NOMO-1 treated with DMSO at 0.1 percent for 48 hours (cell line): ENCODE measurements at regions not wholly inside any gene's neighbourhood (a gene's known extent, or its start where the extent isn't known, plus 50 kb on each side); places are given as distances from the start of the nearest gene placed in this dataset.
"Not testable (repeated sequence)": the region's sequence is repeated elsewhere in the genome, so short reads cannot be mapped to it uniquely, and the experiment has no call there.

Experiments used
- DNase-seq: peaks from one replicate; lab custom pipeline; 2025; ENCODE audit not compliant: unreplicated experiment; lab: John Stamatoyannopoulos, UW

DNA sequence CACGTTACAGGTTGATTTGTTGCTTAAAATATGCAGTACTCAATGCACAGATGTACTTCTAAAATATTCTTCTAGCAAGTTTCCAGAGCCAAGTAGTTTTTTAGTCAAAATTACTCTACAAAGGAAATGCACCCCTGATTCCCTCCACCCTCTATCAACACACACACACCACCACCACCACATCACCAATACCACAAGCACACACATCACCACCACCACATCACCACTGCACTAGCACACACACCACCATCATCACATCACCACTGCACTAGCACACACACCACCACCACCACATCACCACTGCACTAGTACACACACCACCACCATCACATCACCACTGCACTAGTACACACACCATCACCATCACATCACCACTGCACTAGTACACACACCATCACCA lies 105.2 kb upstream of the FRG1 start:
- DNase-seq = no peak

GRCh38 chr4:189837471-189837870 lies 103.2 kb upstream of the FRG1 start:
- DNase-seq = no peak

- no peak for DNase-seq
Observed at GRCh38 chr4:189838821-189839497, 101.7 kb upstream of the FRG1 start.

GRCh38 chr4:189840356-189840755 lies 100.3 kb upstream of the FRG1 start:
- DNase-seq = no peak

- no peak for DNase-seq
Observed at GRCh38 chr4:189843413-189844009, 97.2 kb upstream of the FRG1 start.

- DNase-seq = no peak
Observed at GRCh38 chr4:189845145-189845846, 95.4 kb upstream of the FRG1 start.

- not testable (repeated sequence) for DNase-seq
Observed at GRCh38 chr4:189846094-189846493, 94.6 kb upstream of the FRG1 start.

- DNase-seq = not testable (repeated sequence)
Observed at GRCh38 chr4:189846608-189847007, 94.1 kb upstream of the FRG1 start.

- not testable (repeated sequence) for DNase-seq
Observed at GRCh38 chr4:189848672-189849071, 92.0 kb upstream of the FRG1 start.

DNA sequence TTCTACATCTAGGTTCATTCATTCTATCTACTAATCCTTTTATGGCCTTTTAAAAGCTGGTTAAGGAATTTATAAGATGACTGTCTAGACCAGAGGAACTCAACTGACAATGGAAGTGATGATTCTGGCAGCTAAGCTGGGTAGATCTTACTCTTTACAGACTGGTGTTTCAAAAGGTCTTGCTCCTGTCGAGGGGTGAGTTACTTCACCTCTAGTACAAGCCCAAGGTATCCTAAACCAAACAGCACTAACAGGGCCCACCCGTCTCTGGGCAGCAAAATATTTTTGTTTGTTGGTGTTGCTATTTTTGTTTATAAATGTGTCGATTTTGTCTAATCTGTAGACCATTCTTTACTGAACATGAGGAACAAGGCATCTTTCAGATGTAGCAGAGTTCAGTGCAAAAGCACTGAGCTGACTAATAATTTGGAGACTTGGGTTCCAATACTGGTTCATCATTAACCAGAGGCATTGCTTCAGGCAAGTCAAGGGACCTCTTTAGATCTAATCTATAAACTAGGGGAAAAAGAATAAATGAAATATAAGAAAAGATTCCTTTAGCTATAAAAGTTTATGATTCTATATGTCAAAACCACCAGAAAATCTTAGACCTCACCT lies 90.3 kb upstream of the FRG1 start:
- no peak for DNase-seq

DNA sequence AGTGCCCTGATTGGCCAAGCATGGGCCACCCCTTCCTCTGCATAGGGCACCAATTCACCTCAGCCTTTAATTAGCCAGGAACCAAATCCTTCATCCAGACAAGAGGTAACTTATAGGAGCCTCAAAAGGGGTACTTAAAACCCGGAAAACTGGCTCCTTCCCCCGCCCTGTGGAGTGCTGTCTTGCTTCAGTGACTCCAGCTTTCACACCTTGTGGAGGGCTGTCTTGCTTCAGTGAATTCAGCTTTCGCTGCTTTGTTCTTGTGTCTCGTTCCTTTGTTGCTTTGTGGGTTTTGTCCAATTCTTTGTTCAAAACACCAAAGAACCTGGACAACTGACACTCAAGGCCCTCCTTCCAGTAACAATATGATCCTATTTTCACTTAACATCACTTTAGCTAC lies 82.2 kb upstream of the FRG1 start:
- DNase-seq = no peak

- no peak for DNase-seq
Observed at GRCh38 chr4:189861101-189861500, 79.6 kb upstream of the FRG1 start.

GRCh38 chr4:189869236-189869635 lies 71.4 kb upstream of the FRG1 start:
- DNase-seq = no peak

GRCh38 chr4:189870511-189871234 lies 70.0 kb upstream of the FRG1 start:
- no peak for DNase-seq

GRCh38 chr4:189874591-189874990 lies 66.1 kb upstream of the FRG1 start:
- no peak for DNase-seq

DNA sequence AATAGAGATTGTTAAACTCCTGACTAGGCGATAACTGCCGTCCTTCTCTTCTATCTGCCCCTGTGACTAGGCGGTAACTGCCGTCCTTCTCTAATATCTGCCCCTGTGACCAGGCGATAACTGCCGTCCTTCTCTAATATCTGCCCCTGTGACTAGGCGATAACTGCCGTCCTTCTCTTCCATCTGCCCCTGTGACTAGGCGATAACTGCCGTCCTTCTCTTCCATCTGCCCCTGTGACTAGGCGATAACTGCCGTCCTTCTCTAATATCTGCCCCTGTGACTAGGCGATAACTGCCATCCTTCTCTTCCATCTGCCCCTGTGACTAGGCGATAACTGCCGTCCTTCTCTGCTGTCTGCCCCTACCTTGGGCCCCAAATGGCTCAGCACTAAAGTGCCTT lies 59.5 kb upstream of the FRG1 start:
- DNase-seq = not testable (repeated sequence)

DNA sequence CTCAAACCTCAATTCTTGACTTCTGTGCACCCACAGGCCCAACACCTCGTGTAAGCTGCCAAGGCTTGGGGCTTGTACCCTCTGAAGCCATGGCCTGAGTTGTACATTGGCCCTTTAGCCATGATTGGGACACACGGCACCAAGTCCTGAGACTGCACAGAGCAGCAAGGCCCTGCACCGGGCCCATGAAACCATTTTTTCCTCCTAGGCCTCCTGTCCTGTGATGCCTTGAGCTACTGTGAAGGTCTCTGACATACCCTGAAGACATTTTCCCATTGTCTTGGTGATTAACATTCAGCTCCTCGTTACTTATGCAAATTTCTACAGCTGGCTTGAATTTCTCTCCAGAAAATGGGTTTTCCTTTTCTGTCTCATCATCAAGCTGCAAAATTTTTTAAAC lies 52.3 kb upstream of the FRG1 start:
- not testable (repeated sequence) for DNase-seq
